Hepatocyte (in vitro differentiated cells): ENCODE measurements at regions not wholly inside any gene's neighbourhood (a gene's known extent, or its start where the extent isn't known, plus 50 kb on each side); places are given as distances from the start of the nearest gene placed in this dataset.

Experiments used
- EZH2phosphoT487 ChIP-seq: fragments of 200-600 bp; sonication (generic); IDR thresholded peaks from one replicate; pipeline ENCODE4 v1.6.1; 2018; ENCODE audit warnings: antibody characterized with exemption, mild to moderate bottlenecking, low read depth, moderate library complexity; ENCODE audit not compliant: unreplicated experiment, severe bottlenecking
- TF ChIP-seq, protein P1 (sequence below): fragments of 200-600 bp; sonication (generic); IDR thresholded peaks from 2 replicates; pipeline ENCODE4 v1.5.1; 2016; ENCODE audit warnings: antibody characterized with exemption, mild to moderate bottlenecking; ENCODE audit not compliant: poor library complexity

GRCh38 chrX:46330513-46330912 lies 214.7 kb downstream of the ZNF674 start:
- TF ChIP-seq, protein P1, sequence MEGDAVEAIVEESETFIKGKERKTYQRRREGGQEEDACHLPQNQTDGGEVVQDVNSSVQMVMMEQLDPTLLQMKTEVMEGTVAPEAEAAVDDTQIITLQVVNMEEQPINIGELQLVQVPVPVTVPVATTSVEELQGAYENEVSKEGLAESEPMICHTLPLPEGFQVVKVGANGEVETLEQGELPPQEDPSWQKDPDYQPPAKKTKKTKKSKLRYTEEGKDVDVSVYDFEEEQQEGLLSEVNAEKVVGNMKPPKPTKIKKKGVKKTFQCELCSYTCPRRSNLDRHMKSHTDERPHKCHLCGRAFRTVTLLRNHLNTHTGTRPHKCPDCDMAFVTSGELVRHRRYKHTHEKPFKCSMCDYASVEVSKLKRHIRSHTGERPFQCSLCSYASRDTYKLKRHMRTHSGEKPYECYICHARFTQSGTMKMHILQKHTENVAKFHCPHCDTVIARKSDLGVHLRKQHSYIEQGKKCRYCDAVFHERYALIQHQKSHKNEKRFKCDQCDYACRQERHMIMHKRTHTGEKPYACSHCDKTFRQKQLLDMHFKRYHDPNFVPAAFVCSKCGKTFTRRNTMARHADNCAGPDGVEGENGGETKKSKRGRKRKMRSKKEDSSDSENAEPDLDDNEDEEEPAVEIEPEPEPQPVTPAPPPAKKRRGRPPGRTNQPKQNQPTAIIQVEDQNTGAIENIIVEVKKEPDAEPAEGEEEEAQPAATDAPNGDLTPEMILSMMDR, result no peak
- no peak for TF ChIP-seq EZH2phosphoT487
